ENCODE measurements at regions not wholly inside any gene's neighbourhood (a gene's known extent, or its start where the extent isn't known, plus 50 kb on each side); places are given as distances from the start of the nearest gene placed in this dataset.

GRCh38 chr15:70347321-70348225 is 249.9 kb upstream of the TLE3 start:
- Histone ChIP-seq H3K9me3 (no peaks in the 10 kb centered on the region), H3K36me3 (no peaks in the 10 kb centered on the region), H3K4me1 (replicated peaks) (no peaks in the 10 kb centered on the region), H3K27me3 (replicated peaks; ENCODE audit: insufficient read depth) (no peaks in the 10 kb centered on the region), H3K27ac (no peak overlapping the region), H3K4me3 (no peak overlapping the region)
- no peak for TF ChIP-seq POLR2A (IDR thresholded peaks at IDR 0.05)
- TF ChIP-seq POLR2AphosphoS5 (IDR thresholded peaks at IDR 0.05) = no peak
- intact Hi-C loops (cut with DNase I) = no loop called here
- WGBS = 95% methylated on average over 7 of the region's 7 CpGs
- no peak for DNase-seq (ENCODE audit: low spot score)

GRCh38 chr15:70345251-70346019 is 247.7 kb upstream of the TLE3 start:
- no peak overlapping the region for H3K27ac ChIP-seq
- no peaks in the 10 kb centered on the region for H3K4me1 ChIP-seq (replicated peaks)
- WGBS = 86% methylated on average over 7 of the region's 7 CpGs
- TF ChIP-seq CTCF (IDR thresholded peaks at IDR 0.05) (no peak), POLR2A (IDR thresholded peaks at IDR 0.05) (no peak), POLR2AphosphoS5 (IDR thresholded peaks at IDR 0.05) (no peak)
- intact Hi-C loops (cut with DNase I) = no loop called here
- no peak for DNase-seq (ENCODE audit: low spot score)
- no peak overlapping the region for H3K4me3 ChIP-seq
- no peaks in the 10 kb centered on the region for H3K27me3 ChIP-seq (replicated peaks; ENCODE audit: insufficient read depth)
- no peaks in the 10 kb centered on the region for H3K36me3 ChIP-seq
- no peaks in the 10 kb centered on the region for H3K9me3 ChIP-seq

GRCh38 chr15:70344666-70345065 is 246.9 kb upstream of the TLE3 start:
- Histone ChIP-seq H3K4me1 (replicated peaks) (no peaks in the 10 kb centered on the region), H3K36me3 (no peaks in the 10 kb centered on the region), H3K9me3 (no peaks in the 10 kb centered on the region), H3K4me3 (no peak overlapping the region), H3K27ac (no peak overlapping the region), H3K27me3 (replicated peaks; ENCODE audit: insufficient read depth) (no peaks in the 10 kb centered on the region)
- no peak for TF ChIP-seq POLR2AphosphoS5 (IDR thresholded peaks at IDR 0.05)
- no peak for TF ChIP-seq POLR2A (IDR thresholded peaks at IDR 0.05)
- no peak for TF ChIP-seq CTCF (IDR thresholded peaks at IDR 0.05)
- intact Hi-C loops (cut with DNase I) = no loop called here
- no peak for DNase-seq (ENCODE audit: low spot score)
- 53% methylated on average over 3 of the region's 3 CpGs for WGBS

GRCh38 chr15:70343961-70344621 is 246.4 kb upstream of the TLE3 start:
- intact Hi-C loops (cut with DNase I) = no loop called here
- H3K9me3 ChIP-seq = no peaks in the 10 kb centered on the region
- 82% methylated on average over 17 of the region's 17 CpGs for WGBS
- TF ChIP-seq POLR2A (IDR thresholded peaks at IDR 0.05) (no peak), CTCF (IDR thresholded peaks at IDR 0.05) (no peak), POLR2AphosphoS5 (IDR thresholded peaks at IDR 0.05) (no peak)
- no peaks in the 10 kb centered on the region for H3K4me1 ChIP-seq (replicated peaks)
- H3K36me3 ChIP-seq = no peaks in the 10 kb centered on the region
- H3K4me3 ChIP-seq = no peak overlapping the region
- DNase-seq (ENCODE audit: low spot score) = no peak
- H3K27ac ChIP-seq = no peak overlapping the region
- no peaks in the 10 kb centered on the region for H3K27me3 ChIP-seq (replicated peaks; ENCODE audit: insufficient read depth)

Measured in prostate gland (tissue), 2 donors.